WTC11 (cell line): ENCODE measurements at regions not wholly inside any gene's neighbourhood (a gene's known extent, or its start where the extent isn't known, plus 50 kb on each side); places are given as distances from the start of the nearest gene placed in this dataset.

Experiments
- ATAC-seq: fragments of 200-7000 bp; cut with Tn5 transposase; 2 replicates; pipeline ENCODE4 v1.10.0; 2021; ENCODE audit warnings: mild to moderate bottlenecking, moderate library complexity
- CTCF ChIA-PET: fragments of 300-600 bp; sonication (Branson Sonifier 250); formaldehyde crosslinking; loops from one replicate; lab custom pipeline; 2021; ENCODE audit warnings: antibody characterized with exemption; lab: Charles Lee
- POLR2A ChIA-PET: fragments of 350-600 bp; sonication (Branson Sonifier 250); formaldehyde crosslinking; loops from one replicate; lab custom pipeline; 2021; ENCODE audit warnings: antibody characterized with exemption; lab: Charles Lee
- DNase-seq: peaks from one replicate; pipeline ENCODE4 v3.0.0; 2021; ENCODE audit warnings: low spot score
- H3K27ac Mint-ChIP-seq: 2 replicates; pipeline ENCODE4 v1.8.0; 2021; ENCODE audit warnings: mixed read lengths
- H3K27me3 Mint-ChIP-seq: 2 replicates; pipeline ENCODE4 v1.8.0; 2021; ENCODE audit warnings: low read depth, mild to moderate bottlenecking, moderate library complexity, mixed read lengths
- H3K36me3 Mint-ChIP-seq: 2 replicates; pipeline ENCODE4 v1.8.0; 2021; ENCODE audit warnings: mixed read lengths
- H3K4me1 Mint-ChIP-seq: 2 replicates; pipeline ENCODE4 v1.8.0; 2022; ENCODE audit warnings: mixed read lengths
- H3K4me3 Mint-ChIP-seq: 2 replicates; pipeline ENCODE4 v1.8.0; 2021; ENCODE audit warnings: mild to moderate bottlenecking, moderate library complexity, mixed read lengths
- H3K9me3 Mint-ChIP-seq: 2 replicates; pipeline ENCODE4 v1.8.0; 2021; ENCODE audit warnings: mixed read lengths
- CBFB ChIP-seq: sonication (generic); formaldehyde crosslinking; IDR thresholded peaks from 2 replicates; pipeline ENCODE4 v1.8.1; 2022; ENCODE audit warnings: mild to moderate bottlenecking, low read depth, missing genetic modification reagents
- CREB1 ChIP-seq: sonication (generic); formaldehyde crosslinking; IDR thresholded peaks from 2 replicates; pipeline ENCODE4 v1.8.0; 2023; ENCODE audit warnings: mild to moderate bottlenecking, missing genetic modification reagents
- CREM ChIP-seq: sonication (generic); formaldehyde crosslinking; IDR thresholded peaks from 2 replicates; pipeline ENCODE4 v1.8.1; 2022; ENCODE audit warnings: mild to moderate bottlenecking, missing genetic modification reagents, moderate library complexity
- ETV6 ChIP-seq: sonication (generic); formaldehyde crosslinking; IDR thresholded peaks from 2 replicates; pipeline ENCODE4 v1.8.1; 2022; ENCODE audit warnings: mild to moderate bottlenecking, missing genetic modification reagents
- FOXK1 ChIP-seq: sonication (generic); formaldehyde crosslinking; IDR thresholded peaks from 2 replicates; pipeline ENCODE4 v1.8.0; 2022; ENCODE audit warnings: mild to moderate bottlenecking, moderate library complexity, missing genetic modification reagents
- JUN ChIP-seq: sonication (generic); formaldehyde crosslinking; IDR thresholded peaks from 2 replicates; pipeline ENCODE4 v1.8.0; 2023; ENCODE audit warnings: mild to moderate bottlenecking, missing genetic modification reagents
- MXD4 ChIP-seq: fragments of 250-450 bp; sonication (Bioruptor Pico); IDR thresholded peaks from 2 replicates; pipeline ENCODE4 v1.8.0; 2021; ENCODE audit warnings: mild to moderate bottlenecking, moderate library complexity, borderline replicate concordance
- NR1H2 ChIP-seq: sonication (generic); formaldehyde crosslinking; IDR thresholded peaks from 2 replicates; pipeline ENCODE4 v1.9.0; 2021; ENCODE audit warnings: mild to moderate bottlenecking, moderate library complexity, missing genetic modification reagents
- OVOL2 ChIP-seq: fragments of 250-450 bp; sonication (Bioruptor Pico); IDR thresholded peaks from 2 replicates; pipeline ENCODE4 v1.9.0; 2021; ENCODE audit warnings: mild to moderate bottlenecking, borderline replicate concordance
- PRRX2 ChIP-seq: fragments of 250-450 bp; sonication (Bioruptor Pico); IDR thresholded peaks from 2 replicates; pipeline ENCODE4 v1.8.0; 2021; ENCODE audit warnings: mild to moderate bottlenecking
- RELA ChIP-seq: sonication (generic); formaldehyde crosslinking; IDR thresholded peaks from 2 replicates; pipeline ENCODE4 v1.8.1; 2022; ENCODE audit warnings: missing genetic modification reagents, mild to moderate bottlenecking, borderline replicate concordance
- RORB ChIP-seq: fragments of 250-450 bp; sonication (Bioruptor Pico); IDR thresholded peaks from 2 replicates; pipeline ENCODE4 v1.9.0; 2021; ENCODE audit warnings: mild to moderate bottlenecking
- SMAD3 ChIP-seq: sonication (generic); formaldehyde crosslinking; IDR thresholded peaks from 2 replicates; pipeline ENCODE4 v1.8.0; 2022; ENCODE audit warnings: missing genetic modification reagents, mild to moderate bottlenecking, borderline replicate concordance
- SP1 ChIP-seq: sonication (generic); formaldehyde crosslinking; conservative IDR thresholded peaks from 2 replicates; pipeline ENCODE4 v1.8.1; 2022; ENCODE audit warnings: missing genetic modification reagents
- TEAD1 ChIP-seq: sonication (generic); formaldehyde crosslinking; IDR thresholded peaks from 2 replicates; pipeline ENCODE4 v1.8.0; 2022; ENCODE audit warnings: mild to moderate bottlenecking, missing genetic modification reagents
- TEAD4 ChIP-seq: sonication (generic); formaldehyde crosslinking; IDR thresholded peaks from 2 replicates; pipeline ENCODE4 v1.8.0; 2022; ENCODE audit warnings: mild to moderate bottlenecking, missing genetic modification reagents
- ZNF121 ChIP-seq: sonication (generic); formaldehyde crosslinking; IDR thresholded peaks from 2 replicates; pipeline ENCODE4 v1.8.0; 2023; ENCODE audit warnings: missing genetic modification reagents
- ZNF396 ChIP-seq: fragments of 250-450 bp; sonication (Bioruptor Pico); IDR thresholded peaks from 2 replicates; pipeline ENCODE4 v1.8.0; 2021; ENCODE audit warnings: mild to moderate bottlenecking, moderate library complexity, borderline replicate concordance
- TF ChIP-seq, protein P1 (sequence below): sonication (generic); formaldehyde crosslinking; IDR thresholded peaks from 2 replicates; pipeline ENCODE4 v1.8.1; 2022; ENCODE audit warnings: low read depth, missing genetic modification reagents, borderline replicate concordance
- TF ChIP-seq, protein P2 (sequence below): sonication (generic); formaldehyde crosslinking; IDR thresholded peaks from 2 replicates; pipeline ENCODE4 v1.8.0; 2022; ENCODE audit warnings: mild to moderate bottlenecking, missing genetic modification reagents
- TF ChIP-seq, protein P3 (sequence below): sonication (generic); formaldehyde crosslinking; IDR thresholded peaks from 2 replicates; pipeline ENCODE4 v1.8.1; 2023; ENCODE audit warnings: mild to moderate bottlenecking, missing genetic modification reagents
- TF ChIP-seq, protein P4 (sequence below): sonication (generic); formaldehyde crosslinking; IDR thresholded peaks from 2 replicates; pipeline ENCODE4 v1.8.1; 2023; ENCODE audit warnings: mild to moderate bottlenecking, missing genetic modification reagents, moderate library complexity
- TF ChIP-seq, protein P5 (sequence below): fragments of 250-450 bp; sonication (Bioruptor Pico); IDR thresholded peaks from 2 replicates; pipeline ENCODE4 v1.9.0; 2021; ENCODE audit warnings: mild to moderate bottlenecking, borderline replicate concordance
- TF ChIP-seq, protein P6 (sequence below): fragments of 250-450 bp; sonication (Bioruptor Pico); IDR thresholded peaks from 2 replicates; pipeline ENCODE4 v1.9.0; 2021; ENCODE audit warnings: mild to moderate bottlenecking
- TF ChIP-seq, protein P7 (sequence below): sonication (generic); formaldehyde crosslinking; IDR thresholded peaks from 2 replicates; pipeline ENCODE4 v1.8.0; 2022; ENCODE audit warnings: mild to moderate bottlenecking, missing genetic modification reagents

DNA sequence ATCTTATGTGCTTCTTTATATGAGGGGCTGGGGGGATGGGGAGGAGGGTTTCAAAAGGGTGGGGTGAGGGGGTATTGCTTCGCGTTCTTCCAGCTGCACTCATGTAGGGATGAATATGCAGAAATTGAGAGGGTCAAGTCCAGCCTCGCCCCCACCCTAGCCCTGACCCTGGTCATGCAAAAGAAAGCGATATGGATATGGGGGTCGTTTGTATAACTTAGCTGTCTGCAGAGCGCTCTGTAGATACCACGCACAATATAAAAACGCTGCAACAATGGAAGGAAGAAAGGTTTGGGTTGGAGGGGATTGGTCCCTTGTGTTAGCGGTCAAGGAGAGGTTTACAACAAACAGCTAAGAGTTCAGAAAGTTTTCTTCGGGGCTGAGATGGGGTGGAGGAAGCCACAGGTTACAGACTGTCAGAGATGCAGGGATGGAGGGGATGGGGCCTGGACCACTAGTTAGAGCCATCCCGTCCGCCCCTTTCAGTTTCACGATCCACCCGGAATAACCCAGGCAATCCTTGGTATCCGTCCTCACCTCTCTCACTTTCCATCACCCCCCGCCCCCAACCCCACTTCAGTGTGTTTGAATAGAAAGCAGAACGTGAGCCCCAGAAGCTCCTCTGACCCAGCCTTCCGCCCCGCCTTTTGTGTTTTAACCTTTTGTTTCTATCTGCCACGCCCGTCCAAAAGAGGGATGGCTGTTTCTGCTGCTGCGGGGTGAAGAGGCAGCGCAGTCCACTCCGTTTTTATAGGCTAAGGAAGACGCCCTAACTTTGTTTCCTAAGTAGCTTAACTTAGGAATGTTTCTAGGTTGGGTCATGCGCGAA is 73.5 kb downstream of the SOX4 start:
- H3K27me3 Mint-ChIP-seq, result peaks cover 8% of the 10 kb centered on the region
- peak overlapping the region; percentile 87 for H3K4me3 Mint-ChIP-seq
- H3K9me3 Mint-ChIP-seq, result no peaks in the 10 kb centered on the region
- ATAC-seq (peak; percentile 5), DNase-seq (peak; percentile 61)
- H3K36me3 Mint-ChIP-seq, result peaks cover 17% of the 10 kb centered on the region
- ChIA-PET CTCF (interaction anchor here (0.8 to 2.1 kb wide), 3 partner anchors 24 to 1510 kb away, joined by 3 to 9 read pairs (median 3); partner anchors contain the start of gene SOX4), POLR2A (interaction anchor here (0.6 to 4.8 kb wide), 5 partner anchors 25 to 72 kb away, joined by 3 to 81 read pairs (median 4); partner anchors contain the start of gene SOX4)
- peaks cover 50% of the 10 kb centered on the region for H3K4me1 Mint-ChIP-seq
- peak overlapping the region; percentile 87 for H3K27ac Mint-ChIP-seq
- TF ChIP-seq RORB (no peak), OVOL2 (CRISPR knock-in tag) (no peak), ZNF396 (no peak), CBFB (CRISPR knock-in tag) (no peak), CREB1 (CRISPR knock-in tag) (no peak), PRRX2 (no peak), RELA (no peak), TEAD4 (CRISPR knock-in tag) (no peak; the same call in 1 of the 2 replicates), MXD4 (CRISPR knock-in tag) (no peak), TEAD1 (CRISPR knock-in tag) (0 out of 2 replicates have a peak, but pooled peaks have one; percentile 28), NR1H2 (no peak), SP1 (CRISPR knock-in tag) (0 out of 2 replicates have a peak, but pooled peaks have one; percentile 25), FOXK1 (no peak), ETV6 (CRISPR knock-in tag) (0 out of 2 replicates have a peak, but pooled peaks have one; percentile 14), ZNF121 (CRISPR knock-in tag) (no peak), JUN (CRISPR knock-in tag) (no peak), CREM (CRISPR knock-in tag) (no peak), SMAD3 (CRISPR knock-in tag) (no peak)
- TF ChIP-seq, protein P1, sequence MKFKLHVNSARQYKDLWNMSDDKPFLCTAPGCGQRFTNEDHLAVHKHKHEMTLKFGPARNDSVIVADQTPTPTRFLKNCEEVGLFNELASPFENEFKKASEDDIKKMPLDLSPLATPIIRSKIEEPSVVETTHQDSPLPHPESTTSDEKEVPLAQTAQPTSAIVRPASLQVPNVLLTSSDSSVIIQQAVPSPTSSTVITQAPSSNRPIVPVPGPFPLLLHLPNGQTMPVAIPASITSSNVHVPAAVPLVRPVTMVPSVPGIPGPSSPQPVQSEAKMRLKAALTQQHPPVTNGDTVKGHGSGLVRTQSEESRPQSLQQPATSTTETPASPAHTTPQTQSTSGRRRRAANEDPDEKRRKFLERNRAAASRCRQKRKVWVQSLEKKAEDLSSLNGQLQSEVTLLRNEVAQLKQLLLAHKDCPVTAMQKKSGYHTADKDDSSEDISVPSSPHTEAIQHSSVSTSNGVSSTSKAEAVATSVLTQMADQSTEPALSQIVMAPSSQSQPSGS (CRISPR knock-in tag), result no peak
- TF ChIP-seq, protein P2, sequence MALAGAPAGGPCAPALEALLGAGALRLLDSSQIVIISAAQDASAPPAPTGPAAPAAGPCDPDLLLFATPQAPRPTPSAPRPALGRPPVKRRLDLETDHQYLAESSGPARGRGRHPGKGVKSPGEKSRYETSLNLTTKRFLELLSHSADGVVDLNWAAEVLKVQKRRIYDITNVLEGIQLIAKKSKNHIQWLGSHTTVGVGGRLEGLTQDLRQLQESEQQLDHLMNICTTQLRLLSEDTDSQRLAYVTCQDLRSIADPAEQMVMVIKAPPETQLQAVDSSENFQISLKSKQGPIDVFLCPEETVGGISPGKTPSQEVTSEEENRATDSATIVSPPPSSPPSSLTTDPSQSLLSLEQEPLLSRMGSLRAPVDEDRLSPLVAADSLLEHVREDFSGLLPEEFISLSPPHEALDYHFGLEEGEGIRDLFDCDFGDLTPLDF, result no peak
- TF ChIP-seq, protein P3, sequence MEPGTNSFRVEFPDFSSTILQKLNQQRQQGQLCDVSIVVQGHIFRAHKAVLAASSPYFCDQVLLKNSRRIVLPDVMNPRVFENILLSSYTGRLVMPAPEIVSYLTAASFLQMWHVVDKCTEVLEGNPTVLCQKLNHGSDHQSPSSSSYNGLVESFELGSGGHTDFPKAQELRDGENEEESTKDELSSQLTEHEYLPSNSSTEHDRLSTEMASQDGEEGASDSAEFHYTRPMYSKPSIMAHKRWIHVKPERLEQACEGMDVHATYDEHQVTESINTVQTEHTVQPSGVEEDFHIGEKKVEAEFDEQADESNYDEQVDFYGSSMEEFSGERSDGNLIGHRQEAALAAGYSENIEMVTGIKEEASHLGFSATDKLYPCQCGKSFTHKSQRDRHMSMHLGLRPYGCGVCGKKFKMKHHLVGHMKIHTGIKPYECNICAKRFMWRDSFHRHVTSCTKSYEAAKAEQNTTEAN, result no peak
- TF ChIP-seq, protein P4, sequence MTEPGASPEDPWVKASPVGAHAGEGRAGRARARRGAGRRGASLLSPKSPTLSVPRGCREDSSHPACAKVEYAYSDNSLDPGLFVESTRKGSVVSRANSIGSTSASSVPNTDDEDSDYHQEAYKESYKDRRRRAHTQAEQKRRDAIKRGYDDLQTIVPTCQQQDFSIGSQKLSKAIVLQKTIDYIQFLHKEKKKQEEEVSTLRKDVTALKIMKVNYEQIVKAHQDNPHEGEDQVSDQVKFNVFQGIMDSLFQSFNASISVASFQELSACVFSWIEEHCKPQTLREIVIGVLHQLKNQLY, result no peak
- TF ChIP-seq, protein P5, sequence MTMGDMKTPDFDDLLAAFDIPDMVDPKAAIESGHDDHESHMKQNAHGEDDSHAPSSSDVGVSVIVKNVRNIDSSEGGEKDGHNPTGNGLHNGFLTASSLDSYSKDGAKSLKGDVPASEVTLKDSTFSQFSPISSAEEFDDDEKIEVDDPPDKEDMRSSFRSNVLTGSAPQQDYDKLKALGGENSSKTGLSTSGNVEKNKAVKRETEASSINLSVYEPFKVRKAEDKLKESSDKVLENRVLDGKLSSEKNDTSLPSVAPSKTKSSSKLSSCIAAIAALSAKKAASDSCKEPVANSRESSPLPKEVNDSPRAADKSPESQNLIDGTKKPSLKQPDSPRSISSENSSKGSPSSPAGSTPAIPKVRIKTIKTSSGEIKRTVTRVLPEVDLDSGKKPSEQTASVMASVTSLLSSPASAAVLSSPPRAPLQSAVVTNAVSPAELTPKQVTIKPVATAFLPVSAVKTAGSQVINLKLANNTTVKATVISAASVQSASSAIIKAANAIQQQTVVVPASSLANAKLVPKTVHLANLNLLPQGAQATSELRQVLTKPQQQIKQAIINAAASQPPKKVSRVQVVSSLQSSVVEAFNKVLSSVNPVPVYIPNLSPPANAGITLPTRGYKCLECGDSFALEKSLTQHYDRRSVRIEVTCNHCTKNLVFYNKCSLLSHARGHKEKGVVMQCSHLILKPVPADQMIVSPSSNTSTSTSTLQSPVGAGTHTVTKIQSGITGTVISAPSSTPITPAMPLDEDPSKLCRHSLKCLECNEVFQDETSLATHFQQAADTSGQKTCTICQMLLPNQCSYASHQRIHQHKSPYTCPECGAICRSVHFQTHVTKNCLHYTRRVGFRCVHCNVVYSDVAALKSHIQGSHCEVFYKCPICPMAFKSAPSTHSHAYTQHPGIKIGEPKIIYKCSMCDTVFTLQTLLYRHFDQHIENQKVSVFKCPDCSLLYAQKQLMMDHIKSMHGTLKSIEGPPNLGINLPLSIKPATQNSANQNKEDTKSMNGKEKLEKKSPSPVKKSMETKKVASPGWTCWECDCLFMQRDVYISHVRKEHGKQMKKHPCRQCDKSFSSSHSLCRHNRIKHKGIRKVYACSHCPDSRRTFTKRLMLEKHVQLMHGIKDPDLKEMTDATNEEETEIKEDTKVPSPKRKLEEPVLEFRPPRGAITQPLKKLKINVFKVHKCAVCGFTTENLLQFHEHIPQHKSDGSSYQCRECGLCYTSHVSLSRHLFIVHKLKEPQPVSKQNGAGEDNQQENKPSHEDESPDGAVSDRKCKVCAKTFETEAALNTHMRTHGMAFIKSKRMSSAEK (CRISPR knock-in tag), result no peak
- TF ChIP-seq, protein P6, sequence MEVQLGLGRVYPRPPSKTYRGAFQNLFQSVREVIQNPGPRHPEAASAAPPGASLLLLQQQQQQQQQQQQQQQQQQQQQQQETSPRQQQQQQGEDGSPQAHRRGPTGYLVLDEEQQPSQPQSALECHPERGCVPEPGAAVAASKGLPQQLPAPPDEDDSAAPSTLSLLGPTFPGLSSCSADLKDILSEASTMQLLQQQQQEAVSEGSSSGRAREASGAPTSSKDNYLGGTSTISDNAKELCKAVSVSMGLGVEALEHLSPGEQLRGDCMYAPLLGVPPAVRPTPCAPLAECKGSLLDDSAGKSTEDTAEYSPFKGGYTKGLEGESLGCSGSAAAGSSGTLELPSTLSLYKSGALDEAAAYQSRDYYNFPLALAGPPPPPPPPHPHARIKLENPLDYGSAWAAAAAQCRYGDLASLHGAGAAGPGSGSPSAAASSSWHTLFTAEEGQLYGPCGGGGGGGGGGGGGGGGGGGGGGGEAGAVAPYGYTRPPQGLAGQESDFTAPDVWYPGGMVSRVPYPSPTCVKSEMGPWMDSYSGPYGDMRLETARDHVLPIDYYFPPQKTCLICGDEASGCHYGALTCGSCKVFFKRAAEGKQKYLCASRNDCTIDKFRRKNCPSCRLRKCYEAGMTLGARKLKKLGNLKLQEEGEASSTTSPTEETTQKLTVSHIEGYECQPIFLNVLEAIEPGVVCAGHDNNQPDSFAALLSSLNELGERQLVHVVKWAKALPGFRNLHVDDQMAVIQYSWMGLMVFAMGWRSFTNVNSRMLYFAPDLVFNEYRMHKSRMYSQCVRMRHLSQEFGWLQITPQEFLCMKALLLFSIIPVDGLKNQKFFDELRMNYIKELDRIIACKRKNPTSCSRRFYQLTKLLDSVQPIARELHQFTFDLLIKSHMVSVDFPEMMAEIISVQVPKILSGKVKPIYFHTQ (CRISPR knock-in tag), result no peak
- TF ChIP-seq, protein P7, sequence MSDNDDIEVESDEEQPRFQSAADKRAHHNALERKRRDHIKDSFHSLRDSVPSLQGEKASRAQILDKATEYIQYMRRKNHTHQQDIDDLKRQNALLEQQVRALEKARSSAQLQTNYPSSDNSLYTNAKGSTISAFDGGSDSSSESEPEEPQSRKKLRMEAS (CRISPR knock-in tag), result no peak
